Mucosa of gallbladder (tissue), 1 donor: ENCODE measurements at regions not wholly inside any gene's neighbourhood (a gene's known extent, or its start where the extent isn't known, plus 50 kb on each side); places are given as distances from the start of the nearest gene placed in this dataset.
A peak's percentile ranks its signal among the peaks of the same experiment; 100 is the strongest.

Source experiments
- DNase-seq: peaks from one replicate; pipeline ENCODE4 v3.0.0-alpha.2; 2020; ENCODE audit warnings: low spot score
- donor health status: DM: no; HTN: no; CAD: no.

DNA sequence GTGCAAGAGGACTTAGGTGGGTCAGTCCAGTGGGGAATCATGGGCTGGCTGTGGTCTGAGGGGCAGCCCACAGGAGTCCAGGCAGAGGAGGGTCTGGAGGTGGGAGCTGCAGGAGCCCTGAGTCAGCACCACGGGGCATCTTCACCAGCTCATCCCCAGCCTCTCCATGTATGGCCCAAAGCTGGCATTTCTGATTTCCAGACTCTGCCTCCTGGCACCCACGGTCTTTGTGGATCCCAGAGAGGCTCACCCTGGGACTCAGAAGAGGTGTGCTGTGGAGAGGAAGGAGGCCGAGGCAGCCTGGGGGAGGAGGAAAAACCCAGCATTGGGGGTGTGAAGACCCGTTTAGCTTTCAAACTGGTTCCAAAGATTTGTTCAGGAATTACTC lies 64.5 kb upstream of the KLF13 start:
- DNase-seq: no peak

DNA sequence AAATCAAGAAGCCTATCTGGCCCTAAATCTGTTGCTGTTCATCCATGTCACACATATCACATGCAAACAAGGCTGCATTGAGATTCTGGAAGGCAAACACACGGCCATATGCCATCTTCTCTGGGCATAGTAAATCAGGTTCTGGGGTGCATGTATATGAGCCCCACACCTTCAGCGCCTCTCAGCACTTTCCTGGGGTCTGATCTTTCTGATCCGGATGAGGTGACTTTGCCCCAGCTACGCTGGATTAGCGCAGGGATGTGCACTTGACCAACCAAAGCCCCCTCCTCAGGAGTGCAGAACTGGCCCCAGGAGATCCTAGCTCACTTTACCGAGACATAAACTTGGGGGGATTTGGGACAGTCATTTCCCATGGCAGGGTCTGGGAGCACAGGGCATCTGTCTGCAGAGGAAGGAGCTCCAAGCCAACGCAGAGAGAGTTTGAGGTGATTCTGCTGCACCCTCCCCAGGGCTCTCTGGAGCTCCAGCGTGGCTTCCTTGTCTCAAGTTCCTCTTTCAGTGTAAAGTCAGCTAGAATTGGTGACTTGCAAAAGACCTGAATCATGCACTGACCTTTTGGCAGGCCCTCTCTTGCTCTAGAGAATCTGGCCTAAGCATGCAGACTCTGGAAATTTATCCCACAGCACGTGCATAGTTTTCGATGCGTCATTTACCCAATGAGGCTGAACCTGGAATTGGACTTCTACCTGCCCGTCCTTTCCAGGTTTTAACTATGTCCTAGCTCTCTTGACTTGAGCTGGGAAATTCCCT lies 63.5 kb upstream of the KLF13 start:
- peak; percentile 42 for DNase-seq

DNA sequence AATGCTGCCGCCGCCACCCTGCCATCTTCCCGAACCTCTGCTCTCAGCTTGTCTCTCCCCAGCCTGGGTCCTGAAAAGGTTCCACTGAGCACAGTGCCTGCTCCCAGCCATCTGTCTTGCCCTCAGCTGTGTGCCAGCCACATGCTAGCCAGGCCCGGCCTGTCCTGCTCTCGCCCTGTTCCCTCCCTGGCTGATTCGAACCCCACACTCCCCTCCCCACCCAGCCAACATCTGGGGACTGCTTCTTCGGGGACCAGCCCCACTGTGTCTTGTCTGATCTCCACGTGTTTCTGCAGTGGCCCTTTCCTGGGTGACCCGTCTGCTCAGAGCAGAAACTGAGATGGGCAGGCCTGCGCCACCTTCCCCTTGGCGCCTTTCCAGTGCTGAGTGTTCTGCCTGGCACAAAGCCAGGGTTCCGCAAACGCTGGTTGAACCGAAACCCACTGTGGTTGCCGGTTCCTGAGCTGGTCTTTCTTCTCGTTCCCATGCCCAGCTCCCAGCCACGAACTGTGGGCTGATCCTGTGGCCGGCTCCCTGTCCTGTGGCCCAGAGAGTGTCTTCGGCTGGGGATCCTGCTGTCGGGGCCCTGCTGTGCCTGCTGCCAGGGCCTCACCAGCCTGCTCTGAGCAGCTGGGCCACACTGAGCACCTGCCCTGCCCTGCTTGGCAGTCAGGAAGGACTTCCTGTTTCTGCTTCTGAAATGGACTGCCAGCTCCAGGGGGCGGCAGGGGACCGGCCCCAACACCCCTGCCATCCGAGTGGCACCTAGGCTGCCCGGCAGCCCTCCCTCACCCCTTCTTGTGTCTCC lies 62.7 kb upstream of the KLF13 start:
- DNase-seq: peak; percentile 86

DNA sequence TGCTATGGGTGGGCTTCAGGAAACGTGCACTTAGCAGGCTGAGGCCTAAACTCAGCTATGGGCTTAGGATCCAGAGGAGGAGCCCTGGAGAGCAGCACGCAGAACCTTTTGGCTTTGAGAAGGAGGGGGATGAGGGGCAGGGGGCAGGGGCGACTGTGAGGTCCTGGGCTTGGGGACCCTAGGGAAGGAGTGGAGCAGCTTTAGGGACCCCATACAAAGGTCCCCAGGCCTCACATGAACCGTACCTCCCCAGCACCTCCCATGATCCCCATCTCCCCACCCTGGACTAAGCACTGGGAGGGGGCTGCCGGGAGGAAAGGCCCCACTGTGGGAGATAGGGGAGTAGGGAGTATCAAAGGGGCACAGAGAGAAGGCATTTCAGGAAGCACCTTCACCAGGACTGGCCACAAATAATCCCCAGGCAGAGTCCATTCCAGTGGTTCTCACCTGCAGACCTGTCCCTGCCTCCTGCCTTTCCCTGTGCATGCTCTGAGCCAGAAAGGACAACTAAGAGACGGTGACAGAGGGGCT lies 62.0 kb upstream of the KLF13 start:
- peak; percentile 9 for DNase-seq

DNA sequence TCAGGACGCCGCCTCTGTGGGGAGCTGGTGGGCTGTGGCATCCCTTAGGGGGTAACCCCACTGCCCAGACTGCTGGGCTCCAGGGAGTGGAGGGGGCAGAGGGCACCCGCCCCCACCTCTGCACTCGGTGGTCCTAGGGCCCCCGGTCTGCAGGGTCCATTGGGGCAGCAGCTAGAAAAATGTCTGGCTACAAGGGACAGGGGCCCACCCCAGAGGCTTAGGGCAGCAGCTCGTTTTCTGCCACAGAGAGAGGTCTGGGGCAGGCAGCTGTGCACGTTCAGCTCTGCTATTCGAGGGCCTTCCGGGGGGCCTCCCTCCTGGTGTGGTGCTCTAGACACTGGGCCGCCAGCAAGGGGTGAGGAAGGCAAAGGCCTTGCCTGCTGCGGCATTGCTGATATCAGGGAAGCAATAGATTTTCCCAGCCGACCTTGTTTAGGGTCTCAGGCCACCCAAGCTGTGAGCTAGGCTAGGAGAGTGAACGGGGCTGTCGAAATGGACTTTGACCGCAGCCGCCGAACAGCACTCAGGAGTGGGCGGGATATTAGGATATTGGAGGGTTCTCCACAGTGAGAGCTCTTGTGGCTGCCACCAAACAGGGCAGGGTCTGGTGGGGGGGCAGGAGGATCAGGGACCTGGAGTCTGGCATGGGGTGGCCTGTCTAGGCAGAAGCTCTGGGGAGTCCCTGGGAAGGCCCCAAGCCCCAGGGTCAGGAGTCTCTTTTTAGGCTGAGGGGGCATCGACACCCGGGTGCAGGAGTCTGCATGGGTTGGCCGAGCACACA lies 61.4 kb upstream of the KLF13 start:
- DNase-seq: peak; percentile 38

DNA sequence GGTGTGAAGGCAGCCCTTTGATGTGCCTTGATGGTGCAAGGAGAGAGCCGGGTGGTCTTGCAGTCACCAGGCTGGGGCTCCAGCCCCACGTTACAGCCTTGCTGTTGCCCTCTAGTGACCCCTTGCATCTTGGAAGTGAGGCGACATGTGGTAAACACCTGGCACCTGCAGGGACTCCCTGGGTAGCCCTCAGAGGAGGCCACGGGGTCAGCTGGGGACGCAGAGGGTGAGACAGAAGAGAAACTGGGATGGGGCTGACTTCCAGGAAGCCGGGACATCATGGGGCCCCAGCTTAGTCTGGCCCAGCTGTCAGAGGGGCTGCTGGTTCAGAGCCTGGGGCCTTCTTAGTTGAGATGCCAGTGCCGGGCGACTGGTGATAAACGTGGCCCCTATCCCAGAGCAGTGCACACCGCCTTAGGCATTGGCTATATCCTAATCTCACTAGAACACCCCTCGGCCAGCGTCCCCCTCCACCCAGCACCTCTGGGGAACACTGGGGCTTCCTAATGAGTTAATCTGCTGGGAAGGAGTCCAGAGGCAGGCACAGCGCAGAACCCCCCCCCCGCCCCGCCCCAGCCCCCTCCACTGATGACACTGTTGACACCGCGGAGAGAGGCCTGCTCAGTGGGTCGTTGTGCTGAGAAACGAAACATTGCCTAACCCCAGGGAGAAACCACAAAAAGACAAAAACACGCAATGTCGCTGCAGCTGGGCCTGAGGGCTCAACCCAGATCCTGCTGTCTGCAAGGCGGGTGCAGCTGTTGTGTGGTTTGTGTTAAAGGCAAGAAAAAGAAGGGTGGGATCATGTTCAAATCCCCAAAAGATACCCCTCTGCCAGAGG lies 60.5 kb upstream of the KLF13 start:
- DNase-seq: peak; percentile 31

DNA sequence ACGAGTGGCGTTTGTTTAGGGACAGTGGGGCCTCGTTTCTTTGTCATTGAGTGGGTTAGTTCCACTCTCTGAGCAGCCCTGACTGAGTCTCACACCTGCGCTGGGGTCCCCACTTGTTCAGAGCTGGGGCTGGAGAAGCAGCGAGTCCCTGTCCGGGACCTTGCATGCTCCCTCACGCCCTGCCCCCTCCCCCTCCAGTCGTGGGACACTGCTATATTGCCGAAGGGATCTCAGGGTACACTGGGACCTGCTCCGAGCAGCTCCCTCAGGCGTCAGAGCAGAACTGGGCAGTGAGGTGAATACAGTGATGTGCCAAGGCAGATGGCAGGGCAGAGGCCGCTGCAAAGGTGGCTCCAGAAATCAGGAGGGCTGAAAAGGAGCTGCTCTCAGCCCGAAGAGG lies 59.9 kb upstream of the KLF13 start:
- DNase-seq: peak; percentile 9

DNA sequence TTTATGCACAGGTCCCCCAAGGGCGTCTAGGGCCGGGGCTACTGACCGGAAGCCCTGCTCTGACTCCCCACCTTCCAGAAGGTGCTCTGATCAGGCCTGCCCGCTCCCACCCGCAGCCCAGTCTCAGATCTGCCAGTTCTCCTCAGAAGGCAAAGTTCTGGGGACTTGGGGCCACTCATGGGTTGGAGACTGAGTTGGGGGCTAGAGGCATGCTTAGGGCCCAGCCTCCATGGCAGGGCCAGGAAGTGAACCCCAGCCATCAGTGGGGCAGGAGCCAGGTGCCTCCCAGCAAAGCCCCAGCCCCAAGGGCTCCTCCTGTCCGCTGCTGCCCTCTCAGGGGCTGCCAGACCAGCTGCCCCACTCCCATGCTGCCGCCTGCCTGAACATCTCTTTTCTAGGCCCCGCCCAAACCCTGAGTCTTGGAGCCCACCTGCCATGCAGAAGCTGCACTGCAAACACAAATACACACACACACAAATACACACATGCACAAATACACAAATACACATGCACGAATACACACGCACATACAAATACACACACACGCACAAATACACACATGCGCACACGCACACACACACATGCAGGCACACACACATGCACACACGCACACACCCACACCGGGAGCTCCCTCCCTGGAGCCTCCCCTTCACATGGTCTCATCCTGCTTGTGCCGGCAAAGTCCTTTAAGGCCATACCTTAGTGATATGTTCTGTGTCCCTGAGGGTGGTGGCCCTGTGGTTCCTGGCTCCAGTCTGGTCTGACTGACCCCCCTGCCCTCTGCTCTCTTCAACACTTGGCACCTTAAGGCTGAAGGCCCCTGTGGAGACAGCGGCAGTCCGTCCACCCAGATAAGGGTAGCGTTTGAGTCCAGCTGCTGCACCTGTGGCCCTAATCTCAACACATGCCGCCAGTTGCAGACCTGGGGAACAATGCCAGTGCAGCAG lies 59.2 kb upstream of the KLF13 start:
- DNase-seq: peak; percentile 9

DNA sequence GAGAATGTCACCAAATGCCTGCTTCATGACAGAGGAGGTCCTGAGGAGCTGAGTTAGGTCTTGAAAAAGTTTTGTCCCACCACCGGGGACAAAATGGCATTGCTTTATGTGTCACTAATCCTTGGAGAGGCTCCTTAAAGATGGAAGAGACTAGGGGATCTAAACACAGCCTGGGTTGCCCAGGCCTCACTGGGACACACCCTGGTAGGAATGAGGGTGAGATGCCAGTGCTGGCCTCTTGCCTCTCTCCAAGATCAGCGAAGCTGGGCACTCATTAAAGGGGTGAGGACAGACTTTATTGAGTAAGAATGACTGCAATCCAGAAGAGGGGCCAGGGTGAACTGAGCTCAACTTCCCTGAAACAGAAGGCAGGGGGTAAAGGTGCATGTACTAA lies 58.5 kb upstream of the KLF13 start:
- peak; percentile 16 for DNase-seq

DNA sequence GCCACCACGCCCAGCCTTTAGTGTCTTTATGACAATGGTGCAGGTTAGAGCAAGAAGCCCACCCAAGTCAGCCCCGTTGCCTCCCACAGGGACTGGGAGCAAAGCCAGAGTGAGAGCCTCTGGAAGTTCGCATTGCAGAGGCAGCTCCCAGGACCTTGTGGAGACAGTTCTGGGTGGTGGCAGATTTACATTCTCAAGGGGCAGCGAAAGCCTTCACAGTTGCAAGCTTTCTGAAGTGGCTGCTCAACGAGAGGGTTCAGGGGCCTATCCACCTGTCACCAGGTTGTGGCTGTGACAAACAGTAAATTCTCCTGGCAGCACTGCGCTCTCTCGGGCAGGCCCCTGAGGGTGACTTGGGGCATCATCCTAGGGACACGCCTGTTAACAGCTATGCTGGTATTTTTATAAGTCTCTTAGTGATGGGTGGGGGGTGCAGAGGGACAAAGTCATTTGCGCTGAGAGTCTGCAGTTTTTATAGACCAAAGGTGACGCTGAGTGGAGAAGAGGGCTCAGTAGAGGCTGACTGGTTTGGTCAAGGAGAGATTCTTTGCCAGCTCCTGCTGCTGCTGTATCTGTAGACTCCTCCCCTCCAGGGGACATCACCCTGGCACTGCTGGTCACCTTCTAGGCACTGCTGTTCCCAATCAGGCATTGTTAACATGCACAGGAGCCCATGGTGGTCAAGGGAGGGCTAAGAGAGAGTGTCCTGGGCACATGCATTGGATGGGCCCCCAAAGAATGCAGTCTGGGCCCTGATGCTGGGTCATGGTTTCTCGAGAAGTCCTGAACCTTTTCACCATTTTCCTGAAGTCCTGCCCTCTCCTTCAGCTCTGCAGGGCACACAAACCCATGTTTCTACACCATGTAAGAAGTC lies 57.5 kb upstream of the KLF13 start:
- DNase-seq: no peak

DNA sequence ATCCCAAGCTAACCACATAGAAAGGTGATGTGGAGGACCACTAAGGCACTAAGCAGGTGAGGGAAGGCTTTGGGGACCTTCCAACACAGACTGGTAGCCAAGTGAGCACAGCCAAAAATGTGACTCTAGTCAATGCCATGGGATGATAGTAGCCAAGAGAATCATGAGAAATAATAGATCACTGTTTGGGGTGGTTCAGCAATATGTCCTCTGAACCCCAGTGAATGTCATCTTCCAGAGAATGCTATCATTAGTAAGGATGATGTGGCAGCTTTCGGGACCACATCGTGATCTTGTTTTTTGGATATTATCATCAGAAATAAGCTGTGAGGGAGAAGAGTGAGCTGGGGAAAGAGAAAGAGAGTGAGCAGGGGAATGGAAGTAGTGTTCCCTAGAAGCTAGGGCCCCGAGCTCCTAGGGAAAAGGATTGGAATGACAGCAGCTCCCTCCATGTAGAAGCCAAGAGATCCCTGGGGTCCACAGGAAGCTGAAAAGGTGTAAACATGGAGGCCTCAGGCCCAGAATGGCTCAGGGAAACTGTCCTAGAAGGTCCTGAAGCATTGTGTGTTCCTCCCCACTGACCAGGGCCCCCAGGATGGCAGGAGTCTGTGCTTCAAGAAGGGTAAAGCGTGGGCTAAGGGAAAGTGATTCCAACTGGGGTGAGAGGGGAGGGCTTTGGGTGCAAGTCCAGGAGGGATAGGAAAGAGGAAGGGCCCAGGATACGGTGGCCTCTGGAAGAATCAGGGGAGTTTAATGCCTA lies 56.6 kb upstream of the KLF13 start:
- DNase-seq: peak; percentile 9

DNA sequence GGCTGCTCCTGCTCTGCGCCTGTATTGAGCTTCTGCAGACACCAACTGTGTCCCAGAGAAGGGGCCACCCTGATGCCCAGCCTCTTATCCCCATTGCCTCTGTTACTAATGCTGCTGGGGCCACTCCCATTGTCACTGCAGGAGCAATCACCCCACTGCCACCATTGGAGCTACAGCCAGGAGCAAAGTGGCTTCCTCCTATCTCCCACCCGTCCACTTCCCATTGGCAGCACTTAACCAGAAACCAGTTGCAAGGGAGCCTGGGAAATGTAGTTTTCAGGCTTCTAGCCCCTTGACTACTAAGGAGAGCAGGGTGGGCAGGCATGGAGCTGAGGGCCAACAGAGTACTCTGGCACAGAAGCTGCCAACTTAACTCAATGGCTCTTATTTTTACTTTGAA lies 55.9 kb upstream of the KLF13 start:
- DNase-seq: peak; percentile 9

DNA sequence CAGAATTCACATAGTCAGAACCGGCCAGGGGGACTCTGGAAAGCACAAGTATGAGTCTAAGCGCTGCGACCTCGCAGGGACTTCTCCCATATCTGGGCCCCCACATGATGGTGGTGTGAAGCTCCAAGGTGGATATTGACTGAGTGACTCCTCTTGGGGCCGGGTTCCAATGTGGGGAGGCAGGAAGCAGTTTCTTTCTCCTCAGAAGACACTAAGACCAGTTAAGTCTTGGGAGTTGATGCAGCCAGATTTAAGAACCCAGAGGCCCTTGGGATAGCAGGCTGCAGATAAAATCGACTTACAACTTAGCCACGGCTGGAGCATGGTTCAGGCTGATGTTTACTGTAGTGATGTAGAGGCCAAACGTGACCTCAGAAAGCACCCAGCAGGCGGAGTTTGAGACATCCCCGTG lies 55.4 kb upstream of the KLF13 start:
- DNase-seq: peak; percentile 9

DNA sequence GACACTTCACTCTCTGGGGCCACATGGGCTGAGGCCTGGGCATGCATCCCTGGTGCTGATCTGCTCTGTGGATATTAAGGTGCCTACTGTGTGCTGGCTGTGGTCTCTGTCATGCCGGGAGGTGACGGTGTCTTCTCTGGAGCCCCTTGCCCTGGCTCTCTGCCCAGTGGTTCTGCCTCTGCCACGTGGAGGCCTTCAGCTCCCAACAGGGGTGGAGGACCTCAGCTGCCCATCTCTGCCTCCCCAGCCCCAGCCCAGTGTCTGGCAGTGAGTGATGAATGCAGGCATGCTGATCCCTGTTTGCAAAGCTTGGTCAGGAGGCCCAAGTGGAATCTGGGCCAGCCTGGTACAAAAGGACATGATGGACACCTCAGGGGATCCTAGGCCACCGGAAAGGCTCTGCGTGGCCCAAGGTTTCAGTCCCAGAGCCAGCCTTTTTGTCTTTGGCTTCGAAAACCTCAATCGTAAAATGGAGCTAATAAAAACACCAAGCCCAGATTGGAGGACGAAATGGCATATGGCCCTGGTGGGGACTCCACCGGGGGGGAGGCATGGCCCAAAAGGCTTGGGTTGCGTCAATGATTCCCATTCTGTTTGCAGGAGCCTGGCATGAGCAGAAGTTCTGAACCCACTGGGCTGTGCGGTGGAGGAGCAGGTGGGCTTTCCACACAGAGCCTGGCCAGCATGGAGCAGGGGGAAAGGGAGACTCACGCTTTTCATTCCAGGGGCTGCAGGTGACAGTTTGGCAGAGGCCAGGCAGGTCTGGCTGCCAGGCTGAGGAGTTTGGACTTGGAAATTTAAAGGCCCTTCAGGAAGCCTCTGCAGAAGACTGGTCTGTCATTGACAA lies 54.7 kb upstream of the KLF13 start:
- no peak for DNase-seq

DNA sequence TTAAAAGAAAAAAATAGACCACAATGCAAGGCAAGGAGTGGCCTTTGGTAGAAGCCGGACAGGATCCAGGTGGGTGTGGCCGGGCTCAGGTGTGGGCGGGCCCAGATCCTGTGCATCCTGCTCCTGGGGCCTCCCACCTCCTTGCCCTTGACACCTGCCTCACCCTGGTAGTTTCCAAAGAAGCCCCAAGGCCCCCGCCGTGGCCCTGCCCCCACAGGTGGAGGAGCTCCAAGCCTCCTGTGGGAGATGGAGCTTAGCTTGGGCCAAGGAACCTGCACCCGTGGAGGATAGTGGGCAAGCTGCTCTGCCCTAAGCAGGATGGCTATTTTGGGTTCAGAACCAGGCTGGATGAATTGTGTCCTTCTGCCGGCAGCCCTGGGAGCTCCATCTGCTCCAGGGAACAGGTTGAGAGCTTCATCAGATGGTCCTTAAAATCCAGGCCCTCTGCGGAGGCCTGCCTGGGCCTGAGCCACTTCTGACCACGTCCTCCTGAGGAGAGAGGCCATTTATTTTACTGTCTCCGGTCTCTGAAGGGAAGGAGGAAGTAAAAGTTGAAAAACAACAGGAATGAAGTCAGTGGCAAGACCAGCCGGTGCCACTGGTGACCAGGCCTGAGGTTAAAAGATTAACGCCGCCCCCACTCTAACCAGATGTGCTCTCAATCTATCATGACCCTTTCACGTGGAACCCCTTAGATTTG lies 53.9 kb upstream of the KLF13 start:
- DNase-seq: peak; percentile 78

DNA sequence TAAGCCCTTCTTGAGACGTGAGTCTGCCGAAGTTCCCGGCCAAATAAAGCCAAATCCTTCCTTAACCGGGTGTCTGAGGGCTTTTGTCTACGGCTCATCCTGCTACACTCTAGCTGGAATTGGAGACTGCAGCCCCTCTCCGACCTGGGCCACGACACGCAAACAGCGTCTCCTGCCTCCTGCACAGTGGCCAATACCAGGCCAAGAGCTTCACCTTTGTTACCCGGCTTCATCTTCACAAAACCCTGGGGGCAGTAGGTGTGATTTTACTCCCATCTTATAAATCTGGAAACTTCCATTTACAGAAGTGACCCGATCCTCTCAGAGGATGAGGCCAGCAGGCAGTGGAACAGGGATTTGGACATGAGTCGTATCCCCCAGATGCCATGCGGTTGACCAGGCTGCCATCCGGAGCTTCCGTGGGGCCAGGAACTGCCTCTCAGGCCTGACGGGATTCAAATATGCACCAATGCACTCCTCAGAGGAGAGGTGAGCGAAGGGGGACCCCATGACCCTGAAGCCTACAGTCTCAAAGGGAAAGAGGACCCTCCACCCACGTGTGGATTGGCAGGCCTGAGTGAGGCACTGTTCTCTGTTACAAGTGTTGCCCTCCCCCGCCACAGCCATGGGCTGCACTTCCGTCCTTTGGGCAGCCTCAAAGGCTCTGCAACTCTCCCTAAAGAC lies 53.2 kb upstream of the KLF13 start:
- DNase-seq: peak; percentile 9
